GM23338 (cell line): ENCODE measurements at regions not wholly inside any gene's neighbourhood (a gene's known extent, or its start where the extent isn't known, plus 50 kb on each side); places are given as distances from the start of the nearest gene placed in this dataset.
"Not testable (repeated sequence)": the region's sequence is repeated elsewhere in the genome, so short reads cannot be mapped to it uniquely, and the experiment has no call there.

Experiments
- CREB1 ChIP-seq: fragments of 250-450 bp; sonication (Bioruptor Pico); IDR thresholded peaks from 2 replicates; pipeline ENCODE4 v1.5.0; 2020; ENCODE audit warnings: low read depth, mild to moderate bottlenecking, moderate library complexity
- CTCF ChIP-seq, 2 experiments: fragments of 200-600 bp in 1 of 2; sonication (generic) in 1 of 2; conservative IDR thresholded peaks; 2 replicates each; pipeline versions ENCODE4 v1.5.1 to v1.6.1; 2016 to 2017; ENCODE audit warnings: antibody characterized with exemption in 2 of 2, low read depth in 2 of 2, mild to moderate bottlenecking in 2 of 2, moderate library complexity in 1 of 2
- EZH2 ChIP-seq: fragments of 200-600 bp; sonication (generic); IDR thresholded peaks from one replicate; pipeline ENCODE4 v1.8.0; 2017; ENCODE audit warnings: antibody characterized with exemption, mild to moderate bottlenecking, low read depth; ENCODE audit not compliant: unreplicated experiment
- EZH2phosphoT487 ChIP-seq: fragments of 200-600 bp; sonication (generic); IDR thresholded peaks from one replicate; pipeline ENCODE4 v1.8.1; 2018; ENCODE audit warnings: antibody characterized with exemption; ENCODE audit not compliant: unreplicated experiment
- JUNB ChIP-seq: IDR thresholded peaks from one replicate; pipeline ENCODE4 v1.6.1; 2016; ENCODE audit warnings: antibody characterized with exemption; ENCODE audit not compliant: unreplicated experiment
- NANOG ChIP-seq: IDR thresholded peaks from 2 replicates; pipeline ENCODE4 v1.6.1; 2016; ENCODE audit warnings: antibody characterized with exemption, borderline replicate concordance
- POLR2AphosphoS5 ChIP-seq: IDR thresholded peaks from 2 replicates; pipeline ENCODE4 v1.6.1; 2016; ENCODE audit warnings: antibody characterized with exemption, low read depth
- STAT1 ChIP-seq: IDR thresholded peaks from one replicate; pipeline ENCODE4 v1.6.1; 2016; ENCODE audit warnings: antibody characterized with exemption; ENCODE audit not compliant: unreplicated experiment
- ZNF462 ChIP-seq: fragments of 250-450 bp; sonication (Bioruptor Pico); IDR thresholded peaks from 2 replicates; pipeline ENCODE4 v1.5.0; 2020; ENCODE audit warnings: mild to moderate bottlenecking, moderate library complexity
- TF ChIP-seq, protein P1 (sequence below): IDR thresholded peaks from one replicate; pipeline ENCODE4 v1.6.1; 2018; ENCODE audit warnings: antibody characterized with exemption; ENCODE audit not compliant: unreplicated experiment
- TF ChIP-seq, protein P2 (sequence below): IDR thresholded peaks from 2 replicates; pipeline ENCODE4 v1.6.1; 2016; ENCODE audit warnings: antibody characterized with exemption

DNA sequence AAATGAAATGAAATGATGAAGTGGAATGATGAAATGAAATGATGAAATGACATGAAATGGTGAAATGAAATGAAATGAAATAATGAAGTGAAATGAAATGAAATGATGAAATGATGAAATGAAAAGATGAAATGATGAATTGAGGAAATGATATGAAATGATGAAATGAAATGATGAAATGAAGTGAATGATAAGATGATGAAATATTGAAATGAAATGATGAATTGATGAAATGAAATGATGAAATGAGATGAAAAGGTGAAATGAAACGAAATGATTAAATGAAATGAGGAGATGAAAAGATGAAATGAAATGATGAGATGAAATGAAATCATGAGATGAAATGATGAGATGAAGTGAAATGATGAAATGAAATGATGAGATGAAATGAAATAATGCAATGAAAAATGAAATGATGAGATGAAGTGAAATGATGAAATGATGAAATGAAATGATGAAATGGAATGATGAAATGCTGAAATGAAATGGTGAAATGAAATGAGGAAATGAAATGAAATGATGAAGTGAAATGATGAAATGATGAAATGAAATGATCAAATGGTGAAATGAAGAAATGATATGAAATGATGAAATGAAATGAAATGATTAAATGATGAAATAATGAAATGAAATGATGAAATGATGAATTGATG is 1347.7 kb downstream of the TP53TG3F start:
- not testable (repeated sequence) for TF ChIP-seq POLR2AphosphoS5; CTCF (conservative IDR thresholded peaks at IDR 0.05; ENCODE audit: low read depth in 2 of 2); EZH2; CREB1; NANOG; EZH2phosphoT487; JUNB; ZNF462 (CRISPR knock-in tag); STAT1
- TF ChIP-seq, protein P1, sequence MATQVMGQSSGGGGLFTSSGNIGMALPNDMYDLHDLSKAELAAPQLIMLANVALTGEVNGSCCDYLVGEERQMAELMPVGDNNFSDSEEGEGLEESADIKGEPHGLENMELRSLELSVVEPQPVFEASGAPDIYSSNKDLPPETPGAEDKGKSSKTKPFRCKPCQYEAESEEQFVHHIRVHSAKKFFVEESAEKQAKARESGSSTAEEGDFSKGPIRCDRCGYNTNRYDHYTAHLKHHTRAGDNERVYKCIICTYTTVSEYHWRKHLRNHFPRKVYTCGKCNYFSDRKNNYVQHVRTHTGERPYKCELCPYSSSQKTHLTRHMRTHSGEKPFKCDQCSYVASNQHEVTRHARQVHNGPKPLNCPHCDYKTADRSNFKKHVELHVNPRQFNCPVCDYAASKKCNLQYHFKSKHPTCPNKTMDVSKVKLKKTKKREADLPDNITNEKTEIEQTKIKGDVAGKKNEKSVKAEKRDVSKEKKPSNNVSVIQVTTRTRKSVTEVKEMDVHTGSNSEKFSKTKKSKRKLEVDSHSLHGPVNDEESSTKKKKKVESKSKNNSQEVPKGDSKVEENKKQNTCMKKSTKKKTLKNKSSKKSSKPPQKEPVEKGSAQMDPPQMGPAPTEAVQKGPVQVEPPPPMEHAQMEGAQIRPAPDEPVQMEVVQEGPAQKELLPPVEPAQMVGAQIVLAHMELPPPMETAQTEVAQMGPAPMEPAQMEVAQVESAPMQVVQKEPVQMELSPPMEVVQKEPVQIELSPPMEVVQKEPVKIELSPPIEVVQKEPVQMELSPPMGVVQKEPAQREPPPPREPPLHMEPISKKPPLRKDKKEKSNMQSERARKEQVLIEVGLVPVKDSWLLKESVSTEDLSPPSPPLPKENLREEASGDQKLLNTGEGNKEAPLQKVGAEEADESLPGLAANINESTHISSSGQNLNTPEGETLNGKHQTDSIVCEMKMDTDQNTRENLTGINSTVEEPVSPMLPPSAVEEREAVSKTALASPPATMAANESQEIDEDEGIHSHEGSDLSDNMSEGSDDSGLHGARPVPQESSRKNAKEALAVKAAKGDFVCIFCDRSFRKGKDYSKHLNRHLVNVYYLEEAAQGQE = not testable (repeated sequence)
- TF ChIP-seq, protein P2, sequence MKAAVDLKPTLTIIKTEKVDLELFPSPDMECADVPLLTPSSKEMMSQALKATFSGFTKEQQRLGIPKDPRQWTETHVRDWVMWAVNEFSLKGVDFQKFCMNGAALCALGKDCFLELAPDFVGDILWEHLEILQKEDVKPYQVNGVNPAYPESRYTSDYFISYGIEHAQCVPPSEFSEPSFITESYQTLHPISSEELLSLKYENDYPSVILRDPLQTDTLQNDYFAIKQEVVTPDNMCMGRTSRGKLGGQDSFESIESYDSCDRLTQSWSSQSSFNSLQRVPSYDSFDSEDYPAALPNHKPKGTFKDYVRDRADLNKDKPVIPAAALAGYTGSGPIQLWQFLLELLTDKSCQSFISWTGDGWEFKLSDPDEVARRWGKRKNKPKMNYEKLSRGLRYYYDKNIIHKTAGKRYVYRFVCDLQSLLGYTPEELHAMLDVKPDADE = not testable (repeated sequence)
